ENCODE measurements at regions not wholly inside any gene's neighbourhood (a gene's known extent, or its start where the extent isn't known, plus 50 kb on each side); places are given as distances from the start of the nearest gene placed in this dataset.
"Not testable (repeated sequence)": the region's sequence is repeated elsewhere in the genome, so short reads cannot be mapped to it uniquely, and the experiment has no call there.

GRCh38 chr5:50898966-50899365 is 232.5 kb downstream of the PARP8 start:
- Histone ChIP-seq H3K9me3 (ENCODE audit: control insufficient read depth in 1 of 2, low read length in 2 of 2) (no peaks in the 10 kb centered on the region), H3K36me3 (ENCODE audit: control insufficient read depth in 1 of 2, insufficient read depth in 2 of 2, low read length in 2 of 2) (no peaks in the 10 kb centered on the region), H3K4me1 (ENCODE audit: control insufficient read depth in 1 of 2, insufficient read depth in 2 of 2, low read length in 2 of 2) (no peaks in the 10 kb centered on the region), H3K4me3 (ENCODE audit: low read depth in 1 of 2, low read length in 2 of 2) (no peak overlapping the region), H3K27me3 (ENCODE audit: low read depth, low read length) (no peaks in the 10 kb centered on the region), H3K27ac (ENCODE audit: low read length) (no peak overlapping the region)

- no peak overlapping the region for H3K4me3 ChIP-seq (ENCODE audit: low read depth in 1 of 2, low read length in 2 of 2)
- H3K27me3 ChIP-seq (ENCODE audit: low read depth, low read length) = no peaks in the 10 kb centered on the region
- no peaks in the 10 kb centered on the region for H3K36me3 ChIP-seq (ENCODE audit: control insufficient read depth in 1 of 2, insufficient read depth in 2 of 2, low read length in 2 of 2)
- H3K27ac ChIP-seq (ENCODE audit: low read length) = no peak overlapping the region
- H3K4me1 ChIP-seq (ENCODE audit: control insufficient read depth in 1 of 2, insufficient read depth in 2 of 2, low read length in 2 of 2) = no peaks in the 10 kb centered on the region
- H3K9me3 ChIP-seq (ENCODE audit: control insufficient read depth in 1 of 2, low read length in 2 of 2) = no peaks in the 10 kb centered on the region
Measured at GRCh38 chr5:50900952-50901510, 234.6 kb downstream of the PARP8 start.

- Histone ChIP-seq H3K9me3 (ENCODE audit: control insufficient read depth in 1 of 2, low read length in 2 of 2) (no peaks in the 10 kb centered on the region), H3K27ac (ENCODE audit: low read length) (no peak overlapping the region), H3K4me1 (ENCODE audit: control insufficient read depth in 1 of 2, insufficient read depth in 2 of 2, low read length in 2 of 2) (no peaks in the 10 kb centered on the region), H3K27me3 (ENCODE audit: low read depth, low read length) (no peaks in the 10 kb centered on the region), H3K4me3 (ENCODE audit: low read depth in 1 of 2, low read length in 2 of 2) (no peak overlapping the region), H3K36me3 (ENCODE audit: control insufficient read depth in 1 of 2, insufficient read depth in 2 of 2, low read length in 2 of 2) (no peaks in the 10 kb centered on the region)
Measured at GRCh38 chr5:50903651-50904050, 237.2 kb downstream of the PARP8 start.

GRCh38 chr5:50905996-50906570 is 239.6 kb downstream of the PARP8 start:
- no peaks in the 10 kb centered on the region for H3K9me3 ChIP-seq (ENCODE audit: control insufficient read depth in 1 of 2, low read length in 2 of 2)
- no peaks in the 10 kb centered on the region for H3K36me3 ChIP-seq (ENCODE audit: control insufficient read depth in 1 of 2, insufficient read depth in 2 of 2, low read length in 2 of 2)
- no peak overlapping the region for H3K4me3 ChIP-seq (ENCODE audit: low read depth in 1 of 2, low read length in 2 of 2)
- H3K27me3 ChIP-seq (ENCODE audit: low read depth, low read length) = no peaks in the 10 kb centered on the region
- H3K4me1 ChIP-seq (ENCODE audit: control insufficient read depth in 1 of 2, insufficient read depth in 2 of 2, low read length in 2 of 2) = no peaks in the 10 kb centered on the region
- no peak overlapping the region for H3K27ac ChIP-seq (ENCODE audit: low read length)

- H3K27me3 ChIP-seq (ENCODE audit: low read depth, low read length); H3K4me1 ChIP-seq (ENCODE audit: control insufficient read depth in 1 of 2, insufficient read depth in 2 of 2, low read length in 2 of 2); H3K4me3 ChIP-seq (ENCODE audit: low read depth in 1 of 2, low read length in 2 of 2); H3K9me3 ChIP-seq (ENCODE audit: control insufficient read depth in 1 of 2, low read length in 2 of 2); H3K36me3 ChIP-seq (ENCODE audit: control insufficient read depth in 1 of 2, insufficient read depth in 2 of 2, low read length in 2 of 2); H3K27ac ChIP-seq (ENCODE audit: low read length): not testable (repeated sequence)
Measured at GRCh38 chr5:50920160-50920559, 253.7 kb downstream of the PARP8 start.

GRCh38 chr5:50921366-50922133 is 255.1 kb downstream of the PARP8 start:
- no peak overlapping the region for H3K4me3 ChIP-seq (ENCODE audit: low read depth in 1 of 2, low read length in 2 of 2)
- H3K4me1 ChIP-seq (ENCODE audit: control insufficient read depth in 1 of 2, insufficient read depth in 2 of 2, low read length in 2 of 2) = no peaks in the 10 kb centered on the region
- H3K9me3 ChIP-seq (ENCODE audit: control insufficient read depth in 1 of 2, low read length in 2 of 2) = no peaks in the 10 kb centered on the region
- H3K27ac ChIP-seq (ENCODE audit: low read length) = no peak overlapping the region
- no peaks in the 10 kb centered on the region for H3K36me3 ChIP-seq (ENCODE audit: control insufficient read depth in 1 of 2, insufficient read depth in 2 of 2, low read length in 2 of 2)
- no peaks in the 10 kb centered on the region for H3K27me3 ChIP-seq (ENCODE audit: low read depth, low read length)

GRCh38 chr5:50922134-50922941 is 255.9 kb downstream of the PARP8 start:
- not testable (repeated sequence) for H3K9me3 ChIP-seq (ENCODE audit: control insufficient read depth in 1 of 2, low read length in 2 of 2); H3K36me3 ChIP-seq (ENCODE audit: control insufficient read depth in 1 of 2, insufficient read depth in 2 of 2, low read length in 2 of 2); H3K27ac ChIP-seq (ENCODE audit: low read length); H3K27me3 ChIP-seq (ENCODE audit: low read depth, low read length); H3K4me1 ChIP-seq (ENCODE audit: control insufficient read depth in 1 of 2, insufficient read depth in 2 of 2, low read length in 2 of 2)
- H3K4me3 ChIP-seq (ENCODE audit: low read depth in 1 of 2, low read length in 2 of 2) = peak overlapping the region in 1 of 2 donors; percentile 21

- H3K4me3 ChIP-seq (ENCODE audit: low read depth in 1 of 2, low read length in 2 of 2) = peak overlapping the region in 1 of 2 donors; percentile 21
- no peak overlapping the region for H3K27ac ChIP-seq (ENCODE audit: low read length)
- H3K27me3 ChIP-seq (ENCODE audit: low read depth, low read length) = no peaks in the 10 kb centered on the region
Measured at GRCh38 chr5:50922942-50923767, 256.7 kb downstream of the PARP8 start.

GRCh38 chr5:50923768-50924494 is 257.5 kb downstream of the PARP8 start:
- Histone ChIP-seq H3K27ac (ENCODE audit: low read length) (no peak overlapping the region), H3K36me3 (ENCODE audit: control insufficient read depth in 1 of 2, insufficient read depth in 2 of 2, low read length in 2 of 2) (no peaks in the 10 kb centered on the region), H3K27me3 (ENCODE audit: low read depth, low read length) (no peaks in the 10 kb centered on the region), H3K4me1 (ENCODE audit: control insufficient read depth in 1 of 2, insufficient read depth in 2 of 2, low read length in 2 of 2) (no peaks in the 10 kb centered on the region), H3K9me3 (ENCODE audit: control insufficient read depth in 1 of 2, low read length in 2 of 2) (no peaks in the 10 kb centered on the region), H3K4me3 (ENCODE audit: low read depth in 1 of 2, low read length in 2 of 2) (no peak overlapping the region)

More at GRCh38 chr5:50922942-50923767, 256.7 kb downstream of the PARP8 start:
- H3K9me3 ChIP-seq (ENCODE audit: control insufficient read depth in 1 of 2, low read length in 2 of 2) = no peaks in the 10 kb centered on the region
- no peaks in the 10 kb centered on the region for H3K4me1 ChIP-seq (ENCODE audit: control insufficient read depth in 1 of 2, insufficient read depth in 2 of 2, low read length in 2 of 2)
- H3K36me3 ChIP-seq (ENCODE audit: control insufficient read depth in 1 of 2, insufficient read depth in 2 of 2, low read length in 2 of 2) = no peaks in the 10 kb centered on the region

GRCh38 chr5:50927953-50928352 is 261.5 kb downstream of the PARP8 start:
- Histone ChIP-seq H3K4me1 (ENCODE audit: control insufficient read depth in 1 of 2, insufficient read depth in 2 of 2, low read length in 2 of 2) (no peaks in the 10 kb centered on the region), H3K27me3 (ENCODE audit: low read depth, low read length) (no peaks in the 10 kb centered on the region), H3K9me3 (ENCODE audit: control insufficient read depth in 1 of 2, low read length in 2 of 2) (no peaks in the 10 kb centered on the region), H3K36me3 (ENCODE audit: control insufficient read depth in 1 of 2, insufficient read depth in 2 of 2, low read length in 2 of 2) (no peaks in the 10 kb centered on the region), H3K4me3 (ENCODE audit: low read depth in 1 of 2, low read length in 2 of 2) (no peak overlapping the region), H3K27ac (ENCODE audit: low read length) (no peak overlapping the region)
